ENCODE measurements at regions not wholly inside any gene's neighbourhood (a gene's known extent, or its start where the extent isn't known, plus 50 kb on each side); places are given as distances from the start of the nearest gene placed in this dataset.

DNA sequence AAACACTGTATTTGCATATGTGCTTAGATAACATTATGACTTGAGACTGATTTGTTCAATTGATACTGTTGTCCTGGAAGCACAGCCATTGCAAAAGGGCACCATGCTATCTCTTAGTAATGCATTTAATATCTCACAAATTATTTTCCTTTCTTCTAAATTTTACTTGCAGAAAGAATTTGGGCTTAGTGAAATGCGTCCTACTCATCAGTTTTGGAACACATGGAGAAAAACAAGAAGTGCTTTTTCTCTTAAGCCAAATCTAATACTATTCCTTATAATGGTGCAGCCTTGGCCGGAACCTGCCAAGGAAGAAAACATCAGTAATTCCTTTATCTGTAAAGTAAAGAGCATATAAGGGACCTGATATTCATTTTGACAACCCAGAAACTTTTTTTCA, 172.2 kb upstream of the ZNF608 start:
- TF ChIP-seq, protein P1, sequence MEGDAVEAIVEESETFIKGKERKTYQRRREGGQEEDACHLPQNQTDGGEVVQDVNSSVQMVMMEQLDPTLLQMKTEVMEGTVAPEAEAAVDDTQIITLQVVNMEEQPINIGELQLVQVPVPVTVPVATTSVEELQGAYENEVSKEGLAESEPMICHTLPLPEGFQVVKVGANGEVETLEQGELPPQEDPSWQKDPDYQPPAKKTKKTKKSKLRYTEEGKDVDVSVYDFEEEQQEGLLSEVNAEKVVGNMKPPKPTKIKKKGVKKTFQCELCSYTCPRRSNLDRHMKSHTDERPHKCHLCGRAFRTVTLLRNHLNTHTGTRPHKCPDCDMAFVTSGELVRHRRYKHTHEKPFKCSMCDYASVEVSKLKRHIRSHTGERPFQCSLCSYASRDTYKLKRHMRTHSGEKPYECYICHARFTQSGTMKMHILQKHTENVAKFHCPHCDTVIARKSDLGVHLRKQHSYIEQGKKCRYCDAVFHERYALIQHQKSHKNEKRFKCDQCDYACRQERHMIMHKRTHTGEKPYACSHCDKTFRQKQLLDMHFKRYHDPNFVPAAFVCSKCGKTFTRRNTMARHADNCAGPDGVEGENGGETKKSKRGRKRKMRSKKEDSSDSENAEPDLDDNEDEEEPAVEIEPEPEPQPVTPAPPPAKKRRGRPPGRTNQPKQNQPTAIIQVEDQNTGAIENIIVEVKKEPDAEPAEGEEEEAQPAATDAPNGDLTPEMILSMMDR (conservative IDR thresholded peaks at IDR 0.05; ENCODE audit: low read length): no peak
- TF ChIP-seq EZH2phosphoT487 (IDR thresholded peaks at IDR 0.05; ENCODE audit: borderline replicate concordance, low read depth, low read length): no peak
